Hematopoietic multipotent progenitor cell treated with erythropoietin and hydrocortisone succinate and interleukin-3 and kit ligand, for 17 days (in vitro differentiated cells): ENCODE measurements at regions not wholly inside any gene's neighbourhood (a gene's known extent, or its start where the extent isn't known, plus 50 kb on each side); places are given as distances from the start of the nearest gene placed in this dataset.

ENCODE experiments used
- DNase-seq: peaks from one replicate; pipeline ENCODE4 v3.0.0-alpha.2; 2015; ENCODE audit warnings: low spot score

DNA sequence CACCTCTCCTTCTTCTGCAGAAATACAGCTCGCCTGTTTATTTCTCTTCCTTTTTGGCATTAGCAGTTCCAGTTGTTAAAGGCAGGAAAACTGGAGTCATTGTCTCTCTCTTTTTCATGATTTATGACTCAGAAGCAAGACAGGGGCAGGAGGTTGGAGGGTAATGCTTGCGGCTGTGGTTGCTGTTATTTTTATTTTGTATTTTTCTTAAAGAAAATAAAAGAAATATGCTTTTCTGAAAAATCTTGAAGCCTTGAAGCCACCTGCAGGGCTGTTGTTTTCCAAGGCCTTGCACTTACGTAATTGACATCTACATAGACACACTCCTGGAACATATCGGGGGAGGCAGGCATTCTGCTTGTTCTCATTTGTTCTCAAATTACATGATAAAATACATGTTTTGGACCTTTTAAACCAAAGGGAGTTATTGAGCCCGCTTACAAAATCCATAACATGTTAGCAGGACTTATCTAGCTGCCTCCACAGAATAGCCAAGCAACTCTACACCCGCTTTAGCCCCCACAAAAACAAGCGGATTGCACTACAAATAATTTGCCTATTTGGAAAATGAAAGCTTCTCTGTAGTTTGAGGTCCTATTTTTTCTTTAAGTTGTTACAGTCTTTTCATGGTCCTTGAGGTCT is 1004.6 kb upstream of the NR2F2 start:
- DNase-seq: no peak

- DNase-seq: no peak
These were observed 1003.9 kb upstream of the NR2F2 start for GRCh38 chr15:95326431-95327182.

DNA sequence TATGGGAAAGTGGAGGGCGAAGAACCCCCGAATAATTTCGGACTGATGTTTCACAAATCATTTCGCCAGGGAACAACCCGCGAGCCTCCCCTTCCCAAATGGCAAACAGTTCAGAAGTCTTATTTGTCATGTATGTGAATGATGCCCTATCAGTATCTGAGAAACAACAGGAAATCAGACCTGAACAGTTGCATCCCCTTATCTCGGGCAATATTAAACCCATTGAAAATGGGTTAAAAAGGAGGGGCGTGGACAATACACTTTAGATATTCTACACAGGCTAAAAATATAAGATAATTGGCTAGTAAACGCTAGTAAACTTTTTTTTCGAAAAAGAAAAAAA is 1003.3 kb upstream of the NR2F2 start:
- DNase-seq: no peak

DNA sequence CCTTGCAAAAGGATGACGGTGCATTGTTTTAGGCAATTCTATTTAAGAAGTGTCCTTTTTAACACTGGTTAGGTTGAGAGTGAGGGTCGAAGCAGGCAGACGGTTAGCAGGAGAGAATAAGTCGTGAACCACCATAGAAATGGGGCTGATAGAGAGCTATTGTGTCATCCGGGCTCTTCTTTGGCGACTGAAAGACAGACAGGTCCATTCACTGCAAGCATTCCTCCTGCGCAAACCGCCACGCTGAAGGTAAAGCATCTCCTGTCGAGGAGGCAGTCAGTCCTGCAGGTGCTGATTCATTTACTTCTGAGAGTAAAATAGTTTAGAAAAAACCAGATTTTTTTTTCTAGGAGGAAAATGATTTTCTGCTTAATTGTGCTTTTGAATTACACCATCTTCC is 1002.8 kb upstream of the NR2F2 start:
- DNase-seq: no peak

DNA sequence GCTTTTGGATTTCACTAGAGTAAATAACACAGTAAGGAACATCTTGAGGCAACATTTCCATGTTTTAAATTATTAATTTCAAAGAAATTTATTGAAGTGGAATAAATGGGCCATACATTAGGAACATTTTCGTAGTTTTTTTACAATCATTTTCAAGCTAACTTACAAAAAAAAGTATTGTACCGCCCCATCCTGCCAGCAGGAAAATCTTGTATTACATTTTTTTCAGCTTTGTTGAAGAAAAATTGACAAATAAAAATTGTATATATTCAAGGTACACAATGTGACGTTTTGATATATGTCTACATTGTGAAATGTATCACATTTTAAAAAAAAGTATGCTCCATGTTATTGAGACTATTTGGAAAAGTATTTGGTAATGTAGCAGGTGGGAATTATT is 1001.9 kb upstream of the NR2F2 start:
- no peak for DNase-seq

DNA sequence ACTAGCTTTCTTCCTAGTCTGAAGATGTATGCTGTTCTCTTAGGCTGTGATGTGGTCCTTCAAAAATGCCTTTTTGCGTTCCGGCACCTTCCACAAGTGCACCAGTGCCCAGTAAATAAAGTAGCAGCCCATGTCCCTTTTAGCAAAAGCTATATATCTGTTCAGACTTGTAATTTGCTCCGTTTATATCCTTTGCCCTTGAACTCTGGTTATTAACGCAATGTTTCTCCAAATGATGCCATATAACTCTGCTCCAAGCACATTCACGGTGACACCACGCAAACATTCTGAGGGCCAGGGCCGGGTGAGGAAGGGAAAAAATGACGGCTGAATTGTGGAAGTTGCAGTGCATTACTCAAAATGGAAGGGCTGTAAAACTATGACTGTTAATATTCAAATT is 1001.1 kb upstream of the NR2F2 start:
- DNase-seq: no peak

- no peak for DNase-seq
These were observed 988.8 kb upstream of the NR2F2 start for GRCh38 chr15:95341686-95342085.

DNA sequence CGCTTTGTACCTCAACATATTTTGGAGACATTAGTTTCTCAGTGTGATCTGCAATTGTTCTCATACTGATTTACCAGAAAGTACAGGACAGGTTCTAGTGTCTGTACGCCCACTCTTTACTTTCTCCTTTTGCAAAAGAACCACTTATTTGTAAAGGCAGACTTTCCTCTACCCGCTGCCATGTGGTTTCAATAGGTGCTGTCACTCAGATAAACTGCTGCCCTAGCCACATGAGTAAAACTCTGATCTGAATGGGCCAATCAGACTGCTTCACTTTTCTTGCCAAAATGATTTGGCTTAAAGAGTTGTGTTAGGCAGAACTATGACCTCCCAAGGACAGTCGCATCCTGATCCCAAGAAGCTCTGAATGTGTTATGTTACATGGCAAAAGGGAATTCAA is 984.6 kb upstream of the NR2F2 start:
- DNase-seq: no peak

DNA sequence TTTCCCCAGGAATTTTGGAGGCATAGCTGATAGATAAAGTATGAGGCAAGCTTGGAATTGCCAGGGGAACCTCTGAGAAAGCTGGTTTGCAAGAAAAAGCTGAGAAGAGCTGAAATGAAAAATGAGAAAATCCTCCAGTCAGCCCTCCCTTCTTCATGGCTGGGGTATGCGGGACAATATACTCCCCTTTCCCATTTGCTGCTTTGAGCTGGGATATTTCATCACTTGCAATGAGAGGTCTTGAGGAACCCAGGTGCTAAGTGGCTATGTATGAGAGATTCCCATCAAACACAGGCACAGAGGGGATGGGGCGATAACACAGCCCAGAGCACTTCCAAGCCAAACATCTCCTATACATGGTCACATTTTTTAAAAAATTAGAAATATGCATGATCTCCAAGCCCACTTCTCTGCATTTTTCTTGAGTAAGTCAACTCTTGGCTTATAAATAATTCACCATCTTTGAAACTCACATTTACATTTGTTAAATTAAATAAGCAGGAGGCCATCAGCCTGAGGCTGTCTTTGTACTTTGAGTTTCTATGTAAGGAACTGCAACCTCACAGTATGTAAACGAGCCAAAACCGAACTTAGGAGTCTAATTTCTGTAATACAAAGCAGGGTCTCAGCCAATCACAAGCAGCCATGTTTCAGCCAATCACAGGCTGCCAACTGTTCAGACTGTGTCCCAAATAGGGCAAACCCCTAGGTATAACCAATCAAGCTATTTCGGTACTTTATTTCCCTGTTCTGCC is 983.6 kb upstream of the NR2F2 start:
- no peak for DNase-seq

DNA sequence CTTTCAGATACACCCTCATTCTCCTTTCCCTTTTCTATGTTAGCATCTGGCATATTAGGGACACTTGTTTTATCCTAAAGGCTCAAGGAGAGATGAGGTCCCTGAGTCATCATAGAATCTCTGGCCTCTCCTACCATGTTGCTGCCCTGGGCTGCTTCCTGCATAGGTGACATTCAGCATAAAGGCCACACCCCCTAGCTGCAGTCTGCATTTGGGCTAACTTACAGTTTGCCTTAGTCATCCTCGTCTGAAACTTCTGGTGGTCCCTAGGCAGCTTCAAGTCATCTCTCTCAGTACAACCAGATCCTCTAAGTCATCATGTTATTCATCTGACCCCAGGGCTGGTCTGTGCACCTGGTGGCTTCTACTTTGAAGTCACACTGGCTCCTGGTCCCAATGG is 982.7 kb upstream of the NR2F2 start:
- DNase-seq: no peak

DNA sequence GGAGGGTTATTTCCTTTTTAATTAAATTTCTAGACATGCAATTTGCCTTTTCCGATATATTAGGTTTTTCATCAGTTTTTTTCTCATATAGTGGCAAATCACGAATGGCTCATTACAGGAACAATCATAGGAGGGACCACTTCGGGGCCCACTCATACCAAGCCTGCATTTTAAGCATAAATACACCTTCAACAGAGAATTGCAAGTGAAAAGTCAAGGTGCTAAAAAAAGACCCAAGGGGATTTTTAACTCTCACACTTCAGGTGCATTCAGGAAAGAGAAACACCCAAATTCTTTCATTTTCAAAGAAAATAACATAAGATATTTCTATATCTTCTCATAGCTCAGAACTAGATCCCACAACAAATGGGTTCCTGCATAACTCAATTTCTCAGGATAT is 979.6 kb upstream of the NR2F2 start:
- no peak for DNase-seq

GRCh38 chr15:95352631-95353187 is 977.8 kb upstream of the NR2F2 start:
- DNase-seq: no peak

- DNase-seq: no peak
These were observed 977.0 kb upstream of the NR2F2 start for GRCh38 chr15:95353512-95353911.

- no peak for DNase-seq
These were observed 970.5 kb upstream of the NR2F2 start for GRCh38 chr15:95359966-95360365.

DNA sequence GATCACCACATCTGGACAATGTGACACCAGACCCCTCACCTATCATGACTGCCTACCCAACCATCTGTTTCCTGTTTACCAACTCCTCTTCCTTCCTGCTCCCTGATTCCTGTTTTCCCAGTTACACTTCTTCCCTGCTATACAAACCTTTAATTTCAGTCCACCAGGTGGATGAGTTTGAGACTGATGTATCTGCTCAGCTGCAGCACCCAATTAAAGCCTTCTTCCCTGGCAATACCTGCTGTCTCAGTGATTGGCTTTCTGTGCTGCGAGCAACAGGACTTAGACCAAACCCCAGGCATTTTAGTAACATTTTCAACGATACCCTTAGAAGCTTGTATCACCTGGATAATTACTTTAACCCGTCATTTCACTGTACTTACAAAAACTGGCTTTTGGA is 968.2 kb upstream of the NR2F2 start:
- no peak for DNase-seq

- DNase-seq: no peak
These were observed 966.9 kb upstream of the NR2F2 start for GRCh38 chr15:95363646-95364045.

GRCh38 chr15:95365511-95366107 is 964.9 kb upstream of the NR2F2 start:
- DNase-seq: no peak

DNA sequence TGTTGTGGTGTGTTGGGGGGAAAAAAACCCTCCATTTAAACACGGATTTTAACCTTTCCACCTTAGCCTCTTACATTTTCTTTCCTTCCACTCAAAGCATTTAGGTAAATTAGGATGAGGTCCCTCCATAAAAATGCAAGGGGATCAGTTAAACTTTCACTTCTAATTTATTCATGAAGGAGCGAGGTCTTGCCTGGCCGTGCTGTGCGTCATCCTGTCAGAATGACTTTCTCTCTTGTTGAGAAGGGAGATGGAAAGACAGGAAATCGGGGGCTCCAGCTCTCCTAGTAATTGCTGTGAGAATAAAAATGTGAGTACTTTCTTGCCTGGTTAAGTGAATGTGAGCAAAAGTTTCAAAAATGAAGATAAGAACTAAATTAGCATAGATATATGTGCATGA is 962.3 kb upstream of the NR2F2 start:
- no peak for DNase-seq

DNA sequence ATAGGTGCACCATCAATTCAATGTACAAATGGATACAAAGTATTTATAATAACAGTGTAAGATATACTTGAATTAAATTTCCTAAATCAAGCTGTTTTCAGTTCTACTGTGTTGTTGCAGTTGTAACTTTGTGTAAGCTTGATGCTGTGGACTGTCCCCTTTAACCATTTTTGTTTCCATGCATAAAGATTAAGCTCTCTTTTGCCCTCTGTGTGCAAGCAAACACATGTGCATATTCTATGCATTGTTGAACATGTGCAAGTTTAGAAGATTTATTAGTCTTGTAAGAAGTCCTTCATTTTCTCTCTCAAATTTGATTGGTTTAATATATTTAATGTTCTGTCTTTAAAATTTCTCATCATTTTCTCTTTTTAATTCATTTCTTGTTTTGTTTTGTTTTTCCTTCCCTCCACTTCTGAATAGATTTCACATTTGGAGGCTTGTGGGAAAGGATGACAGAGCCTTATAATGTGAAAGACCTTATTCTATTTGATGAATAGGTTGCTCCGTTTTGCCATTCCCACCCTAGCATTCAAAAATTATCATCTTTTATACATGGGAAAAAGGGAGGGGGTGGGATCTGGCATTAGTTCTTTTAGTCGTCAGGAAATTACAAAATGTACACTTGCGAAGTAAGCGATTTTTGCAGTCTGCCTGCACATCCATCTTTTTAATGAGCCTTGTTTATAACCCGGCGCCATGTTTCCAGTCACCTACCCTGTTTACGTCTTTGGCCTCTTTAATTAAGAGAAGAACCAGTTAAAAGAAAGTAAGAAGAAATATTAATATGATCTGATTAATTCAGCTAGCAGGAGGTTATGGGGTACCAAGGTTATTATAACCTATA is 961.5 kb upstream of the NR2F2 start:
- DNase-seq: no peak

GRCh38 chr15:95370291-95370690 is 960.2 kb upstream of the NR2F2 start:
- no peak for DNase-seq

GRCh38 chr15:95371664-95372063 is 958.8 kb upstream of the NR2F2 start:
- DNase-seq: no peak

GRCh38 chr15:95375281-95375680 is 955.2 kb upstream of the NR2F2 start:
- no peak for DNase-seq
